Breast epithelium (tissue), 4 donors: ENCODE measurements at regions not wholly inside any gene's neighbourhood (a gene's known extent, or its start where the extent isn't known, plus 50 kb on each side); places are given as distances from the start of the nearest gene placed in this dataset.

Experiments used
- DNase-seq, 2 donors: peaks; one replicate each; pipeline ENCODE4 v3.0.0-alpha.2; 2019; ENCODE audit warnings: low spot score in 2 of 2
- H3K27ac ChIP-seq, 2 donors: fragments of 200-600 bp; sonication (generic) in 1 of 2; one replicate each; pipeline ENCODE4 v1.5.1; 2016 to 2019; ENCODE audit warnings: mild to moderate bottlenecking in 1 of 2
- H3K27me3 ChIP-seq, 2 donors: fragments of 200-600 bp; sonication (generic) in 1 of 2; one replicate each; pipeline versions ENCODE4 v1.5.1 to v1.6.0; 2017 to 2019; ENCODE audit warnings: control low read depth in 1 of 2, mild to moderate bottlenecking in 1 of 2
- H3K36me3 ChIP-seq: fragments of 200-600 bp; one replicate; pipeline ENCODE4 v1.5.1; 2019
- H3K4me1 ChIP-seq, 2 donors: fragments of 200-600 bp; sonication (generic); one replicate each; pipeline ENCODE4 v1.5.1; 2016 to 2019; ENCODE audit warnings: control low read depth in 1 of 2
- H3K4me3 ChIP-seq, 3 donors: fragments of 200-600 bp; sonication (generic); 1 replicate in 2 of 3; 2 replicates in 1 of 3; pipeline ENCODE4 v1.5.1; 2016 to 2019; ENCODE audit warnings: mild to moderate bottlenecking in 3 of 3, moderate library complexity in 2 of 3
- H3K9me3 ChIP-seq, 2 donors: fragments of 200-600 bp; sonication (generic) in 1 of 2; one replicate each; pipeline ENCODE4 v1.5.1; 2016 to 2019; ENCODE audit warnings: control low read depth in 1 of 2
- POLR2A ChIP-seq: fragments of 450-650 bp; IDR thresholded peaks from one replicate; pipeline ENCODE4 v1.6.1; 2016; ENCODE audit warnings: antibody characterized with exemption, mild to moderate bottlenecking, moderate library complexity
- POLR2AphosphoS5 ChIP-seq, 3 donors: sonication (generic); formaldehyde crosslinking; IDR thresholded peaks; one replicate each; pipeline ENCODE4 v1.6.1; 2017; ENCODE audit warnings: antibody characterized with exemption in 3 of 3
- intact Hi-C: fragments of 100-400 bp; cut with DNase I; formaldehyde crosslinking; loops from one replicate; pipeline ENCODE4 v1.15.1; 2023; ENCODE audit warnings: low total_unique reads
- TF ChIP-seq, protein P1 (sequence below), 3 donors: fragments of 450-650 bp; IDR thresholded peaks; one replicate each; pipeline ENCODE4 v1.5.1; 2016 to 2017; ENCODE audit warnings: antibody characterized with exemption in 3 of 3, mild to moderate bottlenecking in 3 of 3, moderate library complexity in 3 of 3

DNA sequence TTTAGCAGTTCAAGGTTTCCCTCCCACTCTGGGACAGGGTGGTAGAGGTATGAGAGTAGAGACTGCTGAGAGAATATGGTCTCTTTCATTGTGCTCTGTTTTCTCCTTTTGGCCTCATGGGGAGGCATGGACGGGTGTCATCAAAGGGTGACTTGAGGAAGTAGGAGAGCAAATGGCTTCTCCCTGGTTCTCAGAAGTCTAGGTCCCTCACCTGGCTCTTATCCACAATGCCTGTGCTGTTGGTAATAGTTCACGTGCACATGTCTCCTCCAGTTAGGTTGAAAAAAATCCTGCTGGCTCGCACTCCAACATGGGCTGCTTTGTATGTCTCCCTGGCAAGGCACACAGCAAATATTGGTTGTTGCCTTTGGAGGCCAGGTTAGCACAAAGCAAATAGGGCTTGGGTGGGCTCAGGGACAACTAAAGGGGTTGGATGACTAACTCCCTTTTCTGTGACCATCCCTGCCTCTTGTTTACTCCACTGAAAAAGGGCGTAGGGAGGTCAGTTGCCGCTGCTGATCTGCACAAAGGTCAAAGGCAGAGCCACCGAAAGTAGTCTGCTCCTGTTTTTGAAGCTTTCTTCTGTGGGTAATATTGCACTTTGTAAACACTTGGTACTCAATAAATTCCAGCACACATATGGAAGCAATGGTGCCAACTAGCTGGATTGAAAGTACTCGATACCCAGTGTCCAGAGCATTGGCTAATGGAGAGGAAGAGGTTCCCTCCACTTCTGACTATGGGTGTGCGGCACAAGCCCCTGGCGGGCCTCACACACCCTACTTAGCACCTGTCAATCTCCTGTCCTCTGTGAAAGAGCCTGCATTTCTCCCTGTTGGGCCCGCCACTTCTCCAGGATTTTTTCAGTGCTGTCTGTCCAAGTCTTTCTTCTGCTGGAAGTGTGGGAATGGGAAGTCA lies 121.8 kb downstream of the SLC38A6 start:
- Histone ChIP-seq H3K27me3 (no peaks in the 10 kb centered on the region), H3K4me1 (peaks cover 6 to 13% of the 10 kb centered on the region in 2 donors), H3K4me3 (no peak overlapping the region), H3K36me3 (no peaks in the 10 kb centered on the region), H3K9me3 (peaks cover 0 to 6% of the 10 kb centered on the region in 2 donors), H3K27ac (peak overlapping the region; percentile 48 to 75)
- TF ChIP-seq POLR2A (no peak), POLR2AphosphoS5 (IDR thresholded peaks at IDR 0.05) (no peak)
- TF ChIP-seq, protein P1, sequence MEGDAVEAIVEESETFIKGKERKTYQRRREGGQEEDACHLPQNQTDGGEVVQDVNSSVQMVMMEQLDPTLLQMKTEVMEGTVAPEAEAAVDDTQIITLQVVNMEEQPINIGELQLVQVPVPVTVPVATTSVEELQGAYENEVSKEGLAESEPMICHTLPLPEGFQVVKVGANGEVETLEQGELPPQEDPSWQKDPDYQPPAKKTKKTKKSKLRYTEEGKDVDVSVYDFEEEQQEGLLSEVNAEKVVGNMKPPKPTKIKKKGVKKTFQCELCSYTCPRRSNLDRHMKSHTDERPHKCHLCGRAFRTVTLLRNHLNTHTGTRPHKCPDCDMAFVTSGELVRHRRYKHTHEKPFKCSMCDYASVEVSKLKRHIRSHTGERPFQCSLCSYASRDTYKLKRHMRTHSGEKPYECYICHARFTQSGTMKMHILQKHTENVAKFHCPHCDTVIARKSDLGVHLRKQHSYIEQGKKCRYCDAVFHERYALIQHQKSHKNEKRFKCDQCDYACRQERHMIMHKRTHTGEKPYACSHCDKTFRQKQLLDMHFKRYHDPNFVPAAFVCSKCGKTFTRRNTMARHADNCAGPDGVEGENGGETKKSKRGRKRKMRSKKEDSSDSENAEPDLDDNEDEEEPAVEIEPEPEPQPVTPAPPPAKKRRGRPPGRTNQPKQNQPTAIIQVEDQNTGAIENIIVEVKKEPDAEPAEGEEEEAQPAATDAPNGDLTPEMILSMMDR (IDR thresholded peaks at IDR 0.05) = no peak
- intact Hi-C loops = no loop called here
- no peak for DNase-seq
